VCaP (cell line): ENCODE measurements at regions not wholly inside any gene's neighbourhood (a gene's known extent, or its start where the extent isn't known, plus 50 kb on each side); places are given as distances from the start of the nearest gene placed in this dataset.

Source experiments
- H3K27ac ChIP-seq: fragments of 450-650 bp; 2 replicates; pipeline ENCODE4 v1.5.1; 2017
- CTCF ChIP-seq: fragments of 450-650 bp; conservative IDR thresholded peaks from 2 replicates; pipeline ENCODE4 v1.5.1; 2017; ENCODE audit warnings: mild to moderate bottlenecking, moderate library complexity

DNA sequence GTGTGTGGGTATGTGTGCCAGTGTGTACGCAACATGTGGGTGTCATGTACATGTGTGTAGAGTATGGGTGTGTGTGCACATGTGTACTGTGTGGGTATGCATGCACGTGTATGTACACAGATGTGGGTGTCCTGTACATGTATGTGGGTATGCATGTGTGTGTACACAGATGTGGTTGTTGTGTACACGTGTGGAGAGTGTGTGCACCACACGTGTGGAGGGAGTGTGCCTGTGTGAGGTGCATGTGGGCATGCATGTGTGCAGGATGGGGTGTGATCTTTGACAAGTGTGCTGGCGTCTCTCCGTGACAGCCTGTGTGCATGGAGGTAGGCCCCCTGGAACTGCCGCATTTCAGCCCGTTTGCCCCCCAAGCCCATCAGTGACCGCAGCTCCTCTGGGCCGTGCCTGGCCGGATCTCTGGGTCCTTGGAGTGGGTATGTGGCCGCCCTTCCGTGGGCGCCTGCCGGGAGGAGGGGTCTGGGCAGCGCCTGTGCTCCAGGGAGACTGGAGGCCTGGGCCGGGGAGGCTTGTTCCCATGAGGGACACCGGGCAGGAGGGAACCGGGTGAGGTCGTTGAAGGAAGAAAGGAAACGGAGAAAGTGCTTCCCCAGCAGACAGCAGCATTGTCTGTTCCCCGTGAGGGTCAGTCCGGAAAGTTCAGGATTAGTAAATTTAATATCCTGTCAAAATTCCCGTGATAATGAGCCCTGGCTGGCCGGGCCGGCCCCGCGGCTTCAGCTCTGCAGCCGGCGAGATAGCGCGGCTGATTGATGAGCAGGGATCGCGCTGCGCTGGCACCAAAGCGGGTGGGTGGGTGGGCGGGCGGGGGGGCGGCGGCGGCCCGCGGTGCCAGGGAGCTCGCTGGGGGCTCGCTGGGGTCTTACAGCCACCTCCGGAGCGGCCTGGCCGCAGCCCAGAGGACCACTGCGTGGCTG is 91.1 kb upstream of the SOX1 start:
- H3K27ac ChIP-seq: no peak overlapping the region
- no peak for TF ChIP-seq CTCF

DNA sequence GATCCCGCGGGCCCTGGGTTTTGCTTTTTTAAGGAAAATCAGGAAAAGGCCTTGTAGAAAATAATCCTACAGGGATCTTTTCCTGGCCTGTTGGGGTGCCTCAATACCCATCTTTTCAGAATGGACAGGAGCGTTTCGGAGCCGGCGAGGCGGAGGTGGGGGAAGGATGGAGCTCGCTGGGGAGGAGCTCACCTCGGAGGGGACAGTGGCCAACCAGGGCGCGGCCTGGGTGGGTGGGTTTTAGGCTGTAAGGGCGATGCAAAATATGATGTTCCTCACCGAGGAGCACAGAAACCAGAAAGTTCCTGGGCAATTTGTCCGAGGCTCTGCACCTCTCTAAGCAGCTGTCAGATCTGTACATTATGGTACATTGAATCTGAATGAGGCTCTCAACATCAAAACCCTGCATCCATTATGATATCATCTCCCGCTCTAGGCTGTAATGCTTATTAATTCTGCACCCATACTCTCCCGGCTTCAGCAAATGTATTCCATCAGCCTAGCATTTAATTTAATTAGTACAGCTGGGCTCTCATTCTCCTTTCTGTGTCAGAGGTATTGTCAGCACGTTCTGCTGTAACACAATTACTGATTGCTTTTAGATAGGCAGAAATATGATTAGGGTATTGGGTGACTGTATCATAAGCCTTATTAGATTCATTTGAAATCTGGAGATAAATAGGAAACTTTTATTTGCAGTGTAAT is 90.3 kb upstream of the SOX1 start:
- TF ChIP-seq CTCF: no peak
- H3K27ac ChIP-seq: no peak overlapping the region

DNA sequence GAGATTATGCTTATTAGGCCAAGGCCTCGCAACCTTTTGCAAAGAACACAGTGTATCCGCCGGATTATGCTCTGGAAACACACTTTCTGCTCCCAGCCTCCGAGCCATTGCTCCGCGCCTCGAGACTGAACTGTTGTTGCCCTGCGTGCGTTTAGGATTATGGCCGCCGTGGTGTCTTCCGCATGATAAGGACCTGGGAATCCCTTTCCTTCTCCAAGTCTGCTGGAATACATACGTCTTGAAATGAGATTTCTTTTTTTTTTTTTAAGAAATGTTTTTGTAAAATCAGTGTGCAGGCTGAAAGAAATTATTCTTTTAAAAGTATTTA is 89.8 kb upstream of the SOX1 start:
- no peak overlapping the region for H3K27ac ChIP-seq
- TF ChIP-seq CTCF: no peak

DNA sequence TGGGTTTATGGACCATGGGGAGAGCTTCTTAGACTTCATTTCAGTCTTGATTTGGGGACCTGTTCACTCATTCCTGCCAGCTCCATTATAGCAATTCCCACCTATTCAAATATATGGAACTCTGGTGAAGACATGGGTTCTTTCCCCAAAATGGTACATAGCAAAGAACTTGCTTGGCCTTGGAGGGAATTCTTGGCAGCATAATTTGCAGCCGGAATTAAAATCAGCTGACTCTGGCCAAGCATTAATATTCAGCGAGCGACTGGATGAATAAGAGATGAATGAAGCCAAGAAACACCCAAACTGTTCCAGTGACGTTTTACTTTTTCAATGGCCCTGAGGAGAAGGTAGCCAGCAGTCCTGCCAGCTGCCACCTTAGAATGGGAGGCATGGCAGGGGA is 88.4 kb upstream of the SOX1 start:
- no peak for TF ChIP-seq CTCF
- no peak overlapping the region for H3K27ac ChIP-seq

DNA sequence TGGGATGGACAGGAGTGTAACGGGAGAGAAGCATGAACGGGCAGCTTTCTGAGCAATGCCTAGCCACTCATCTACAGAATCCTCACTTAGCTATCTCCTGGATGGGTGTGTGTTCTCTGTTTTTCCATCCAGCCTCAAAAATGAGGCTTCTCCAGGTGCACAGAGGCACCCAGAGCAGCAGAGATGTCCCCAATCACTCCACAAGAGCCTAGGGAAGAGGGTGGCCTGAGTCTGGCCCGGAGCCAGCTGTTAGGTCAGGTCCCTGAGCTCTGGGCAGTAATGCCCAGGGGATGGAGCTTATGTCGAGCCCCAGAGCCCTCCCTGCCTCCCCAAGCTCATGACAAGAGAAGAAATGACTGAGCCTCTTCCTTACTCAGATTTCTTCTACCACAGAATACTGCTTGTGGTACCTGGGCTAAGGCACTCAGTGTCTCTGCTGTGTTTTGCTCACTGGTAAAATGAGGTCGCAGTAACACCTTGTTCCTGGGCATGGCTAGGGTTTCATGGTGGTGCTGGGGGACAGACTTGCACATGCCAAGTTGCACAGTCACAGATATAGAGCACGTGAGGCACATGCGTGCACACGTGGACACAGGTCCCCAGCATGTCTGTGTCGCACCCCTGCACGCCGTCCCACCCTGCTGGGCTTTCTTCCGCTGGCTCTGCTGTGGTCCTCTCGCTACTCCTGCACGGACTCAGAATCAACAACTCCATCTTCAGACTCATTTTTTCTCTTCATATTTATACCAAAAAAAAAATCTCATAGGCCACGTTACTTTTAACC is 86.6 kb upstream of the SOX1 start:
- TF ChIP-seq CTCF: no peak

DNA sequence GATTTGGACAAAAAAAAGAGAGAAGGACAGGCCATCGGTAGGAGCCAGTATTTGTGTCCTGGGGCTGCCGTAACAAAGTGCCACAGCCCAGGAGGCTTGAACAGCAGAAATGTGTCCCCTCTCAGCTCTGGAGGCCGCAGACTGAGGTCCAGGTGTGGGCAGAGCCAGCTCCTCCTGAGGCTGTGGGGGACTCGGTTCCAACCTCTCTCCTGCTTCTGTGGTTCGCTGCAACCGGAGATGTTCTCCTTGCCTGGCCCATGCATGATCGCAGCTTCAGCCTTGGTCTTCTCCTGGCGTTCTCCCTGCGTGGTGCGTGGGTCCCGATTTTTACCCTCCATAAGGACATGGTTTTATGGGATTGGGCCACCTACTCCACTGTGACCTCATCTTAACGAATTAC is 85.9 kb upstream of the SOX1 start:
- no peak for TF ChIP-seq CTCF
- H3K27ac ChIP-seq: no peak overlapping the region

More for the DNA sequence above, 86.6 kb upstream of the SOX1 start:
- H3K27ac ChIP-seq: no peak overlapping the region
